ENCODE measurements at regions not wholly inside any gene's neighbourhood (a gene's known extent, or its start where the extent isn't known, plus 50 kb on each side); places are given as distances from the start of the nearest gene placed in this dataset.

- H3K4me2 ChIP-seq (ENCODE audit: low read depth, low read length): no peak overlapping the region
- no TSS peak for BruUV-seq (replicated peaks)
- peaks cover 0 to 16% of the 10 kb centered on the region in 2 experiments; a peak in 2 of 5 replicates for H3K27me3 ChIP-seq (ENCODE audit: control insufficient read depth in 1 of 2, insufficient read depth in 2 of 2, low read length in 2 of 2)
Observed at GRCh38 chr11:32259641-32260081, 168.8 kb downstream of the RCN1 start.

More at GRCh38 chr11:32259641-32260081, 168.8 kb downstream of the RCN1 start:
- Histone ChIP-seq H3K79me2 (ENCODE audit: insufficient read depth, low read length) (no peaks in the 10 kb centered on the region), H2AFZ (ENCODE audit: low read length) (no peak overlapping the region), H3K27ac (ENCODE audit: extremely low read length, insufficient read depth, low read length) (no peak overlapping the region), H3K4me3 (replicated peaks in 1 of 3; ENCODE audit: insufficient read depth in 1 of 3, low read depth in 2 of 3, low read length in 3 of 3) (no peak overlapping the region), H3K9me3 (ENCODE audit: low read length) (no peaks in the 10 kb centered on the region), H3K36me3 (replicated peaks in 1 of 2; ENCODE audit: control insufficient read depth in 1 of 2, insufficient read depth in 2 of 2, low read length in 2 of 2) (no peaks in the 10 kb centered on the region), H4K20me1 (ENCODE audit: insufficient read depth, low read length) (no peaks in the 10 kb centered on the region), H3K4me1 (ENCODE audit: insufficient read depth, low read length) (no peaks in the 10 kb centered on the region), H3K9ac (ENCODE audit: insufficient read depth, low read depth, low read length) (no peak overlapping the region)
- DNase-seq (ENCODE audit: low spot score) (no peak), ATAC-seq (no peak), FAIRE-seq (no peak)
- in situ Hi-C loops (cut with HindIII; ENCODE audit: extremely low pct_ligation_motif_present, low pct_unique_long_range_greater_than_20kb) (no loop called here), intact Hi-C loops (cut with micrococcal nuclease; ENCODE audit: unreplicated experiment) (no loop called here)
- POLR2A ChIA-PET: no interaction called here
- WGBS (ENCODE audit: low lambda C conversion rate): 0% methylated on average over 3 of the region's 3 CpGs
- CTCF ChIA-PET (ENCODE audit: low intra/inter-chr PET ratio, low total read pairs): no interaction called here
- TF ChIP-seq HOXD1 (CRISPR knock-in tag; IDR thresholded peaks at IDR 0.05) (no peak), TFE3 (CRISPR knock-in tag; IDR thresholded peaks at IDR 0.05) (no peak), NR2F6 (IDR thresholded peaks at IDR 0.05) (no peak), NR2F6 (CRISPR knock-in tag; IDR thresholded peaks at IDR 0.05) (no peak), ZMAT3 (CRISPR knock-in tag; conservative IDR thresholded peaks at IDR 0.05) (no peak), GLMP (CRISPR knock-in tag; IDR thresholded peaks at IDR 0.05; ENCODE audit: borderline replicate concordance) (no peak), ZNF101 (CRISPR knock-in tag; IDR thresholded peaks at IDR 0.05; ENCODE audit: borderline replicate concordance, low read depth) (no peak), RARG (CRISPR knock-in tag; IDR thresholded peaks at IDR 0.05; ENCODE audit: low read depth) (no peak), ZNF670 (CRISPR knock-in tag; IDR thresholded peaks at IDR 0.05; ENCODE audit: borderline replicate concordance) (no peak), ZSCAN30 (CRISPR knock-in tag; IDR thresholded peaks at IDR 0.05) (no peak), RFX1 (IDR thresholded peaks at IDR 0.05) (no peak), MAFK (conservative IDR thresholded peaks at IDR 0.05 in 1 of 2, IDR thresholded peaks at IDR 0.05 in 1 of 2; ENCODE audit: low read length in 2 of 2) (no peak), CENPX (CRISPR knock-in tag; IDR thresholded peaks at IDR 0.05) (no peak), ZNF282 (IDR thresholded peaks at IDR 0.05; ENCODE audit: partially characterized antibody) (no peak), DPF2 (CRISPR knock-in tag; IDR thresholded peaks at IDR 0.05; ENCODE audit: borderline replicate concordance, low read depth) (no peak), ZNF572 (CRISPR knock-in tag; IDR thresholded peaks at IDR 0.05) (no peak), MAFG (CRISPR knock-in tag; IDR thresholded peaks at IDR 0.05) (no peak), CEBPB (IDR thresholded peaks at IDR 0.05; ENCODE audit: borderline replicate concordance, low read depth, low read length) (no peak), ZNF263 (CRISPR knock-in tag; IDR thresholded peaks at IDR 0.05) (no peak)
